Naive thymus-derived CD4-positive, alpha-beta T cell (primary cell): ENCODE measurements at regions not wholly inside any gene's neighbourhood (a gene's known extent, or its start where the extent isn't known, plus 50 kb on each side); places are given as distances from the start of the nearest gene placed in this dataset.

Experiments used
- ATAC-seq: fragments of 150-1000 bp; cut with Tn5 transposase; 2 replicates; pipeline ENCODE4 v1.10.0; 2021; ENCODE audit warnings: mild to moderate bottlenecking, moderate library complexity
- CTCF ChIA-PET: fragments of 350-600 bp; sonication (Branson Sonifier 250); formaldehyde crosslinking; loops from one replicate; lab custom pipeline; 2021; ENCODE audit warnings: antibody characterized with exemption; lab: Charles Lee
- POLR2A ChIA-PET: fragments of 350-600 bp; sonication (Branson Sonifier 250); formaldehyde crosslinking; loops from one replicate; lab custom pipeline; 2021; ENCODE audit warnings: antibody characterized with exemption, inconsistent platforms; lab: Charles Lee
- DNase-seq, 9 donors: peaks; one replicate each; pipeline versions ENCODE4 v3.0.0 to v3.0.0-alpha.2; 2020 to 2022; ENCODE audit warnings: mixed read lengths in 1 of 9
- H3K27ac ChIP-seq: one replicate; pipeline ENCODE4 v1.7.0; 2013; ENCODE audit warnings: mild to moderate bottlenecking, low read depth, low read length, moderate library complexity
- H3K27me3 ChIP-seq, 2 donors: one replicate each; pipeline ENCODE4 v1.7.0; 2013; ENCODE audit warnings: low read length in 2 of 2, mild to moderate bottlenecking in 2 of 2, moderate library complexity in 2 of 2; ENCODE audit not compliant: control insufficient read depth in 2 of 2, insufficient read depth in 2 of 2
- H3K36me3 ChIP-seq, 3 experiments: 1 replicate in 2 of 3; 2 replicates in 1 of 3; pipeline ENCODE4 v1.7.0; 2013; ENCODE audit warnings: low read length in 3 of 3, mild to moderate bottlenecking in 3 of 3, moderate library complexity in 1 of 3; ENCODE audit not compliant: insufficient read depth in 3 of 3, control insufficient read depth in 2 of 3
- H3K4me1 ChIP-seq, 2 donors: one replicate each; pipeline ENCODE4 v1.7.0; 2013; ENCODE audit warnings: low read length in 2 of 2, mild to moderate bottlenecking in 2 of 2, moderate library complexity in 1 of 2; ENCODE audit not compliant: control insufficient read depth in 2 of 2, insufficient read depth in 2 of 2
- H3K4me3 ChIP-seq: 2 replicates; pipeline ENCODE4 v1.7.0; 2013; ENCODE audit warnings: mild to moderate bottlenecking, low read length
- H3K9me3 ChIP-seq, 3 experiments: 1 replicate in 2 of 3; 2 replicates in 1 of 3; pipeline ENCODE4 v1.7.0; 2013; ENCODE audit warnings: low read length in 3 of 3; ENCODE audit not compliant: control insufficient read depth in 2 of 3
- H3K27ac Mint-ChIP-seq, 9 donors: one replicate each; pipeline ENCODE4 v1.8.0; 2020 to 2022; ENCODE audit warnings: mixed read lengths in 9 of 9, mild to moderate bottlenecking in 8 of 9, moderate library complexity in 5 of 9, inconsistent platforms in 2 of 9
- H3K27me3 Mint-ChIP-seq, 5 donors: one replicate each; pipeline ENCODE4 v1.8.0; 2021 to 2022; ENCODE audit warnings: mixed read lengths in 5 of 5, mild to moderate bottlenecking in 1 of 5
- H3K36me3 Mint-ChIP-seq, 5 donors: one replicate each; pipeline ENCODE4 v1.8.0; 2020 to 2022; ENCODE audit warnings: mixed read lengths in 5 of 5, mild to moderate bottlenecking in 3 of 5, inconsistent platforms in 1 of 5
- H3K4me1 Mint-ChIP-seq, 7 donors: one replicate each; pipeline ENCODE4 v1.8.0; 2020 to 2022; ENCODE audit warnings: mixed read lengths in 7 of 7, mild to moderate bottlenecking in 3 of 7, inconsistent platforms in 1 of 7
- H3K4me3 Mint-ChIP-seq, 10 donors: one replicate each; pipeline ENCODE4 v1.8.0; 2020 to 2022; ENCODE audit warnings: mild to moderate bottlenecking in 10 of 10, mixed read lengths in 10 of 10, moderate library complexity in 6 of 10, inconsistent platforms in 2 of 10
- H3K9me3 Mint-ChIP-seq, 11 donors: one replicate each; pipeline ENCODE4 v1.8.0; 2020 to 2022; ENCODE audit warnings: mixed read lengths in 11 of 11, mild to moderate bottlenecking in 4 of 11, inconsistent platforms in 1 of 11, moderate library complexity in 1 of 11
- intact Hi-C, 2 donors: fragments of 100-400 bp; cut with micrococcal nuclease; formaldehyde crosslinking; loops; one replicate each; pipeline ENCODE4 v1.15.1; 2023

- Histone ChIP-seq H3K4me3 (no peak overlapping the region), H3K27ac (no peak overlapping the region), H3K4me1 (no peaks in the 10 kb centered on the region), H3K9me3 (no peaks in the 10 kb centered on the region), H3K27me3 (no peaks in the 10 kb centered on the region), H3K36me3 (no peaks in the 10 kb centered on the region)
- DNase-seq, result no peak
- ChIA-PET CTCF (no interaction called here), POLR2A (no interaction called here)
- H3K36me3 Mint-ChIP-seq, result no peaks in the 10 kb centered on the region
- peak overlapping the region in 1 of 9 donors; percentile 18 for H3K27ac Mint-ChIP-seq
- no peak for ATAC-seq
- H3K4me1 Mint-ChIP-seq, result peaks cover 0 to 3% (median 0%) of the 10 kb centered on the region in 7 donors
- no peak overlapping the region for H3K4me3 Mint-ChIP-seq
- peaks cover 0 to 16% (median 3%) of the 10 kb centered on the region in 5 donors for H3K27me3 Mint-ChIP-seq
- intact Hi-C loops, result no loop called here
- peaks cover 0 to 1% (median 0%) of the 10 kb centered on the region in 11 donors for H3K9me3 Mint-ChIP-seq
Measured at GRCh38 chr15:52976516-52977075, 186.5 kb upstream of the ONECUT1 start.

GRCh38 chr15:52975941-52976449, 185.9 kb upstream of the ONECUT1 start:
- ChIA-PET POLR2A (no interaction called here), CTCF (no interaction called here)
- DNase-seq (no peak), ATAC-seq (no peak)
- Histone ChIP-seq H3K4me1 (no peaks in the 10 kb centered on the region), H3K36me3 (no peaks in the 10 kb centered on the region), H3K4me3 (no peak overlapping the region), H3K27me3 (no peaks in the 10 kb centered on the region), H3K27ac (no peak overlapping the region), H3K9me3 (no peaks in the 10 kb centered on the region)
- Mint-ChIP-seq H3K9me3 (peaks cover 0 to 3% (median 0%) of the 10 kb centered on the region in 11 donors), H3K4me3 (no peak overlapping the region), H3K27ac (peak overlapping the region in 1 of 9 donors; percentile 18), H3K36me3 (no peaks in the 10 kb centered on the region), H3K4me1 (no peaks in the 10 kb centered on the region), H3K27me3 (peaks cover 0 to 17% (median 3%) of the 10 kb centered on the region in 5 donors)
- intact Hi-C loops, result no loop called here

- CTCF ChIA-PET, result no interaction called here
- DNase-seq, result no peak
- intact Hi-C loops, result no loop called here
- POLR2A ChIA-PET, result no interaction called here
- no peaks in the 10 kb centered on the region for H3K9me3 ChIP-seq
- Mint-ChIP-seq H3K27me3 (peaks cover 0 to 24% (median 14%) of the 10 kb centered on the region in 5 donors), H3K4me3 (no peak overlapping the region), H3K36me3 (no peaks in the 10 kb centered on the region), H3K9me3 (peaks cover 0 to 5% (median 0%) of the 10 kb centered on the region in 11 donors), H3K4me1 (no peaks in the 10 kb centered on the region), H3K27ac (no peak overlapping the region)
- H3K36me3 ChIP-seq, result no peaks in the 10 kb centered on the region
- no peak overlapping the region for H3K4me3 ChIP-seq
- H3K27ac ChIP-seq, result no peak overlapping the region
- no peaks in the 10 kb centered on the region for H3K4me1 ChIP-seq
- no peaks in the 10 kb centered on the region for H3K27me3 ChIP-seq
- ATAC-seq, result no peak
Measured at GRCh38 chr15:52963865-52964264, 173.7 kb upstream of the ONECUT1 start.

- ATAC-seq (no peak), DNase-seq (no peak)
- no peaks in the 10 kb centered on the region for H3K4me1 ChIP-seq
- no peak overlapping the region for H3K4me3 ChIP-seq
- no peak overlapping the region for H3K27ac Mint-ChIP-seq
- H3K27me3 Mint-ChIP-seq, result peaks cover 0 to 19% (median 15%) of the 10 kb centered on the region in 5 donors
- CTCF ChIA-PET, result no interaction called here
- H3K36me3 ChIP-seq, result no peaks in the 10 kb centered on the region
- no peak overlapping the region for H3K27ac ChIP-seq
- intact Hi-C loops, result no loop called here
- H3K9me3 ChIP-seq, result no peaks in the 10 kb centered on the region
- no peak overlapping the region for H3K4me3 Mint-ChIP-seq
- H3K36me3 Mint-ChIP-seq, result no peaks in the 10 kb centered on the region
- POLR2A ChIA-PET, result no interaction called here
- no peaks in the 10 kb centered on the region for H3K4me1 Mint-ChIP-seq
- H3K27me3 ChIP-seq, result no peaks in the 10 kb centered on the region
- peaks cover 0 to 10% (median 2%) of the 10 kb centered on the region in 11 donors for H3K9me3 Mint-ChIP-seq
Measured at GRCh38 chr15:52960283-52960682, 170.1 kb upstream of the ONECUT1 start.

GRCh38 chr15:52943746-52944145, 153.6 kb upstream of the ONECUT1 start:
- H3K4me3 ChIP-seq, result no peak overlapping the region
- H3K4me3 Mint-ChIP-seq, result no peak overlapping the region
- peaks cover 0 to 6% (median 0%) of the 10 kb centered on the region in 11 donors for H3K9me3 Mint-ChIP-seq
- intact Hi-C loops, result no loop called here
- POLR2A ChIA-PET, result no interaction called here
- H3K36me3 Mint-ChIP-seq, result no peaks in the 10 kb centered on the region
- H3K36me3 ChIP-seq, result no peaks in the 10 kb centered on the region
- H3K4me1 ChIP-seq, result no peaks in the 10 kb centered on the region
- H3K27ac ChIP-seq, result no peak overlapping the region
- no peaks in the 10 kb centered on the region for H3K9me3 ChIP-seq
- DNase-seq, result no peak
- no peaks in the 10 kb centered on the region for H3K4me1 Mint-ChIP-seq
- no peak overlapping the region for H3K27ac Mint-ChIP-seq
- H3K27me3 ChIP-seq, result peaks cover 0 to 2% of the 10 kb centered on the region in 2 donors
- CTCF ChIA-PET, result no interaction called here
- peaks cover 1 to 40% (median 21%) of the 10 kb centered on the region in 5 donors for H3K27me3 Mint-ChIP-seq
- ATAC-seq, result no peak

- H3K36me3 Mint-ChIP-seq, result no peaks in the 10 kb centered on the region
- Histone ChIP-seq H3K9me3 (no peaks in the 10 kb centered on the region), H3K4me1 (no peaks in the 10 kb centered on the region), H3K27me3 (no peaks in the 10 kb centered on the region), H3K36me3 (no peaks in the 10 kb centered on the region), H3K4me3 (no peak overlapping the region), H3K27ac (no peak overlapping the region)
- no peak overlapping the region for H3K4me3 Mint-ChIP-seq
- no peak for DNase-seq
- peaks cover 0 to 10% (median 2%) of the 10 kb centered on the region in 11 donors for H3K9me3 Mint-ChIP-seq
- no peak for ATAC-seq
- ChIA-PET CTCF (no interaction called here), POLR2A (no interaction called here)
- H3K4me1 Mint-ChIP-seq, result no peaks in the 10 kb centered on the region
- H3K27me3 Mint-ChIP-seq, result peaks cover 2 to 56% (median 31%) of the 10 kb centered on the region in 5 donors
- H3K27ac Mint-ChIP-seq, result no peak overlapping the region
- intact Hi-C loops, result no loop called here
Measured at GRCh38 chr15:52936489-52936888, 146.4 kb upstream of the ONECUT1 start.

- no peak overlapping the region for H3K4me3 Mint-ChIP-seq
- no peaks in the 10 kb centered on the region for H3K4me1 Mint-ChIP-seq
- Histone ChIP-seq H3K27me3 (no peaks in the 10 kb centered on the region), H3K36me3 (no peaks in the 10 kb centered on the region), H3K4me3 (no peak overlapping the region), H3K4me1 (no peaks in the 10 kb centered on the region), H3K27ac (no peak overlapping the region), H3K9me3 (no peaks in the 10 kb centered on the region)
- H3K27me3 Mint-ChIP-seq, result peaks cover 6 to 37% (median 9%) of the 10 kb centered on the region in 5 donors
- ATAC-seq (no peak), DNase-seq (no peak)
- peaks cover 0 to 3% (median 0%) of the 10 kb centered on the region in 5 donors for H3K36me3 Mint-ChIP-seq
- POLR2A ChIA-PET, result no interaction called here
- no peak overlapping the region for H3K27ac Mint-ChIP-seq
- H3K9me3 Mint-ChIP-seq, result peaks cover 0 to 13% (median 2%) of the 10 kb centered on the region in 11 donors
- CTCF ChIA-PET, result no interaction called here
- intact Hi-C loops, result no loop called here
Measured at GRCh38 chr15:52925130-52925529, 135.0 kb upstream of the ONECUT1 start.
